SU-DHL-6 (cell line): ENCODE measurements at regions not wholly inside any gene's neighbourhood (a gene's known extent, or its start where the extent isn't known, plus 50 kb on each side); places are given as distances from the start of the nearest gene placed in this dataset.

Experiments used
- H2AFZ ChIP-seq: fragments of 200-600 bp; sonication (generic); 2 replicates; pipeline ENCODE4 v1.6.1; 2014; ENCODE audit warnings: low read depth, mild to moderate bottlenecking, moderate library complexity, mixed read lengths, antibody characterized with exemption, low read length; ENCODE audit not compliant: severe bottlenecking
- H3F3A ChIP-seq: fragments of 200-600 bp; shearing (Covaris generic); 2 replicates; pipeline ENCODE4 v1.6.0; 2016; ENCODE audit warnings: antibody characterized with exemption, mild to moderate bottlenecking; ENCODE audit not compliant: insufficient read depth
- H3K27ac ChIP-seq: fragments of 200-600 bp; sonication (generic); 2 replicates; pipeline ENCODE4 v1.5.1; 2016; ENCODE audit warnings: low read depth, mild to moderate bottlenecking, low read length, moderate library complexity, mixed read lengths
- H3K27me3 ChIP-seq: fragments of 200-600 bp; sonication (generic), shearing (Covaris generic); 2 replicates; pipeline ENCODE4 v1.6.0; 2014; ENCODE audit warnings: mild to moderate bottlenecking, low read length
- H3K36me3 ChIP-seq: fragments of 200-600 bp; sonication (generic); 2 replicates; pipeline ENCODE4 v1.6.1; 2014; ENCODE audit warnings: mild to moderate bottlenecking, low read length, mixed read lengths
- H3K4me2 ChIP-seq: fragments of 300-600, 200-600 bp; shearing (Covaris generic), sonication (generic); 2 replicates; pipeline ENCODE4 v1.6.0; 2014; ENCODE audit warnings: low read length, low read depth, mild to moderate bottlenecking; ENCODE audit not compliant: poor library complexity, severe bottlenecking
- H3K4me3 ChIP-seq: fragments of 200-600 bp; sonication (generic); 2 replicates; pipeline ENCODE4 v1.5.1; 2014; ENCODE audit warnings: antibody characterized with exemption, low read length, mild to moderate bottlenecking, mixed read lengths; ENCODE audit not compliant: insufficient read depth, poor library complexity, severe bottlenecking
- H3K79me2 ChIP-seq: fragments of 200-600 bp; sonication (generic); 2 replicates; pipeline ENCODE4 v1.6.1; 2014; ENCODE audit warnings: mild to moderate bottlenecking, low read length, moderate library complexity; ENCODE audit not compliant: insufficient read depth
- H3K9ac ChIP-seq: fragments of 200-600 bp; sonication (generic); 2 replicates; pipeline ENCODE4 v1.7.0; 2014; ENCODE audit warnings: mild to moderate bottlenecking, low read length
- H3K9me2 ChIP-seq: fragments of 200-600 bp; sonication (generic); replicated peaks from 2 replicates; pipeline ENCODE4 v1.6.1; 2014; ENCODE audit warnings: low read length; ENCODE audit not compliant: insufficient read depth
- H3K9me3 ChIP-seq: fragments of 200-600 bp; sonication (generic); 2 replicates; pipeline ENCODE4 v1.6.1; 2014; ENCODE audit warnings: low read length, mixed read lengths; ENCODE audit not compliant: insufficient read depth
- H4K20me1 ChIP-seq: fragments of 200-600 bp; sonication (generic); 2 replicates; pipeline ENCODE4 v1.6.1; 2014; ENCODE audit warnings: low read depth, mild to moderate bottlenecking, antibody characterized with exemption, low read length, moderate library complexity, mixed read lengths
- EZH2phosphoT487 ChIP-seq: fragments of 200-600 bp; sonication (generic), shearing (Covaris generic); conservative IDR thresholded peaks from 2 replicates; pipeline ENCODE4 v1.6.1; 2018; ENCODE audit warnings: mild to moderate bottlenecking, antibody characterized with exemption, low read length, moderate library complexity, mixed read lengths
- TF ChIP-seq, protein P1 (sequence below): fragments of 200-600 bp; sonication (generic); IDR thresholded peaks from one replicate; pipeline ENCODE4 v1.5.1; 2017; ENCODE audit warnings: antibody characterized with exemption, mild to moderate bottlenecking, low read length, moderate library complexity; ENCODE audit not compliant: insufficient read depth, poor library complexity, severe bottlenecking

DNA sequence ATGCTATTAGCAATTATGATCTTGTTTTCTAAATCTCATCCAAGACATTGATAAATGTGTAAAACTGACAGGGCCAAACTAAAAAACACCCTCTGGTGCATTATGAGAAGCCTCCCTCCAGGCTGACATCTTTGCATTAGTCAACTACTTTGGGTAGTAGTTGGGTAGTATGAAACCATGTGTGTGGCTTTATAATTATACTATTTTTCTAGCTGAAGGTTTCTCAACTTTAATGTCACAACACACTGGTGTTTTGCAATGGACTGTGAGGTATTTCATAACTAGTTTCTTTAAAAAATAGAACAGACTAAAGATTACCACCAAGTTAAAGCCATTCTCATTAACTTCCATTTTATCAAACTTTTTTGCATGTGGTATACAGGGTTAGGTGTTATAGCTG lies 73.1 kb upstream of the RBMS1 start:
- H2AFZ ChIP-seq: no peak overlapping the region
- H3K9me3 ChIP-seq: peaks cover under 1% of the 10 kb centered on the region; the same call in 1 of the 2 replicates
- H3K79me2 ChIP-seq: no peaks in the 10 kb centered on the region
- H3K9ac ChIP-seq: no peak overlapping the region
- H3K27ac ChIP-seq: no peak overlapping the region
- no peaks in the 10 kb centered on the region for H3K27me3 ChIP-seq
- H3K36me3 ChIP-seq: no peaks in the 10 kb centered on the region
- no peaks in the 10 kb centered on the region for H3F3A ChIP-seq
- no peak for TF ChIP-seq EZH2phosphoT487
- TF ChIP-seq, protein P1, sequence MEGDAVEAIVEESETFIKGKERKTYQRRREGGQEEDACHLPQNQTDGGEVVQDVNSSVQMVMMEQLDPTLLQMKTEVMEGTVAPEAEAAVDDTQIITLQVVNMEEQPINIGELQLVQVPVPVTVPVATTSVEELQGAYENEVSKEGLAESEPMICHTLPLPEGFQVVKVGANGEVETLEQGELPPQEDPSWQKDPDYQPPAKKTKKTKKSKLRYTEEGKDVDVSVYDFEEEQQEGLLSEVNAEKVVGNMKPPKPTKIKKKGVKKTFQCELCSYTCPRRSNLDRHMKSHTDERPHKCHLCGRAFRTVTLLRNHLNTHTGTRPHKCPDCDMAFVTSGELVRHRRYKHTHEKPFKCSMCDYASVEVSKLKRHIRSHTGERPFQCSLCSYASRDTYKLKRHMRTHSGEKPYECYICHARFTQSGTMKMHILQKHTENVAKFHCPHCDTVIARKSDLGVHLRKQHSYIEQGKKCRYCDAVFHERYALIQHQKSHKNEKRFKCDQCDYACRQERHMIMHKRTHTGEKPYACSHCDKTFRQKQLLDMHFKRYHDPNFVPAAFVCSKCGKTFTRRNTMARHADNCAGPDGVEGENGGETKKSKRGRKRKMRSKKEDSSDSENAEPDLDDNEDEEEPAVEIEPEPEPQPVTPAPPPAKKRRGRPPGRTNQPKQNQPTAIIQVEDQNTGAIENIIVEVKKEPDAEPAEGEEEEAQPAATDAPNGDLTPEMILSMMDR: no peak
- no peak overlapping the region for H3K4me2 ChIP-seq
- H4K20me1 ChIP-seq: no peaks in the 10 kb centered on the region
- H3K9me2 ChIP-seq: no peaks in the 10 kb centered on the region
- no peak overlapping the region for H3K4me3 ChIP-seq

GRCh38 chr2:160568856-160569255 lies 75.2 kb upstream of the RBMS1 start:
- no peaks in the 10 kb centered on the region for H4K20me1 ChIP-seq
- TF ChIP-seq, protein P1: no peak
- TF ChIP-seq EZH2phosphoT487: no peak
- no peak overlapping the region for H3K4me3 ChIP-seq
- H3K4me2 ChIP-seq: no peak overlapping the region
- H3K9me3 ChIP-seq: peaks cover 7% of the 10 kb centered on the region; the same call in 1 of the 2 replicates
- no peak overlapping the region for H2AFZ ChIP-seq
- H3K27ac ChIP-seq: no peak overlapping the region
- H3K9me2 ChIP-seq: no peaks in the 10 kb centered on the region
- no peak overlapping the region for H3K9ac ChIP-seq
- H3F3A ChIP-seq: no peaks in the 10 kb centered on the region
- H3K36me3 ChIP-seq: no peaks in the 10 kb centered on the region
- H3K27me3 ChIP-seq: no peaks in the 10 kb centered on the region
- H3K79me2 ChIP-seq: no peaks in the 10 kb centered on the region

- H3K79me2 ChIP-seq: no peaks in the 10 kb centered on the region
- H3K36me3 ChIP-seq: no peaks in the 10 kb centered on the region
- no peaks in the 10 kb centered on the region for H3K27me3 ChIP-seq
- TF ChIP-seq, protein P1: no peak
- TF ChIP-seq EZH2phosphoT487: no peak
- no peaks in the 10 kb centered on the region for H4K20me1 ChIP-seq
- H3K9me3 ChIP-seq: peaks cover 7% of the 10 kb centered on the region; the same call in 1 of the 2 replicates
- H3K27ac ChIP-seq: no peak overlapping the region
- H3K9me2 ChIP-seq: no peaks in the 10 kb centered on the region
- H2AFZ ChIP-seq: no peak overlapping the region
- H3K9ac ChIP-seq: no peak overlapping the region
- no peak overlapping the region for H3K4me2 ChIP-seq
- no peaks in the 10 kb centered on the region for H3F3A ChIP-seq
- no peak overlapping the region for H3K4me3 ChIP-seq
These were observed 76.8 kb upstream of the RBMS1 start for GRCh38 chr2:160570376-160570775.
